ENCODE measurements at regions not wholly inside any gene's neighbourhood (a gene's known extent, or its start where the extent isn't known, plus 50 kb on each side); places are given as distances from the start of the nearest gene placed in this dataset.

DNA sequence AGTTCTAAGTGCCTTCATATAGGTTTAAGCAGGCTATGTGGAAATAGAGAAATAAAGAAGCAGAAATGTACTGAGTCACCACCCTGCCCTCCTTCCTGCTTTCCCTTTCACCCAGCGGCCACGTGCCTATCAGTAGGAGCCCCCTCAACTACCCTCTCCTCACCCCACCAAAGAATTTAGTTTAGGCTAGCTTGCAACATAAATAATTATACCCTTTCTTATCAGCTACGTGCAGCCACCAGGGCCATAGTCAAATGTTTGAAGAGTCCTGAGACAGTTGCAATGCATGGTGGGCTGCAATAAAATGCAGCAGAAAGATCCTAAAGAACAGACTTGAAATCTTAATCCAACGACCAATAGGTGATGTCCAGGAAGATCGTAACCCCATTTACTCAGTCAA is 101.2 kb downstream of the RTP5 start:
- no peak for TF ChIP-seq POLR2AphosphoS5 (IDR thresholded peaks at IDR 0.05; ENCODE audit: borderline replicate concordance, low read depth, low read length)
- no peak for TF ChIP-seq EZH2 (IDR thresholded peaks at IDR 0.05)
